Spleen (tissue), 7 donors: ENCODE measurements at regions not wholly inside any gene's neighbourhood (a gene's known extent, or its start where the extent isn't known, plus 50 kb on each side); places are given as distances from the start of the nearest gene placed in this dataset.

ENCODE experiments used
- POLR2A ChIP-seq, 3 donors: fragments of 450-650 bp; IDR thresholded peaks; one replicate each; pipeline ENCODE4 v1.5.1; 2017; ENCODE audit warnings: antibody characterized with exemption in 3 of 3, mild to moderate bottlenecking in 1 of 3
- POLR2AphosphoS5 ChIP-seq, 3 donors: sonication (generic); formaldehyde crosslinking; IDR thresholded peaks; one replicate each; pipeline ENCODE4 v1.5.1; 2017; ENCODE audit warnings: antibody characterized with exemption in 3 of 3
- TF ChIP-seq, protein P1 (sequence below), 11 experiments: fragments of 200-600 bp in 7 of 11; fragments of 450-650 bp in 4 of 11; sonication (generic) in 4 of 11; IDR thresholded peaks in 8 of 11; conservative IDR thresholded peaks in 3 of 11; 1 replicate in 7 of 11; 2 replicates in 4 of 11; pipeline versions ENCODE4 v1.4.0 to v1.8.0; 2016 to 2021; ENCODE audit warnings: antibody characterized with exemption in 11 of 11, inconsistent platforms in 4 of 11, mild to moderate bottlenecking in 1 of 11
- donor health status: DM: no; HTN: no; CAD: no; lungs with moderate emphysema.
- donor health status: DM: no; HTN: no; CAD: no.
- donor health status: DM: no; HTN: no; CAD: no.

GRCh38 chr7:118305671-118306070, 81.2 kb downstream of the ANKRD7 start:
- TF ChIP-seq, protein P1, sequence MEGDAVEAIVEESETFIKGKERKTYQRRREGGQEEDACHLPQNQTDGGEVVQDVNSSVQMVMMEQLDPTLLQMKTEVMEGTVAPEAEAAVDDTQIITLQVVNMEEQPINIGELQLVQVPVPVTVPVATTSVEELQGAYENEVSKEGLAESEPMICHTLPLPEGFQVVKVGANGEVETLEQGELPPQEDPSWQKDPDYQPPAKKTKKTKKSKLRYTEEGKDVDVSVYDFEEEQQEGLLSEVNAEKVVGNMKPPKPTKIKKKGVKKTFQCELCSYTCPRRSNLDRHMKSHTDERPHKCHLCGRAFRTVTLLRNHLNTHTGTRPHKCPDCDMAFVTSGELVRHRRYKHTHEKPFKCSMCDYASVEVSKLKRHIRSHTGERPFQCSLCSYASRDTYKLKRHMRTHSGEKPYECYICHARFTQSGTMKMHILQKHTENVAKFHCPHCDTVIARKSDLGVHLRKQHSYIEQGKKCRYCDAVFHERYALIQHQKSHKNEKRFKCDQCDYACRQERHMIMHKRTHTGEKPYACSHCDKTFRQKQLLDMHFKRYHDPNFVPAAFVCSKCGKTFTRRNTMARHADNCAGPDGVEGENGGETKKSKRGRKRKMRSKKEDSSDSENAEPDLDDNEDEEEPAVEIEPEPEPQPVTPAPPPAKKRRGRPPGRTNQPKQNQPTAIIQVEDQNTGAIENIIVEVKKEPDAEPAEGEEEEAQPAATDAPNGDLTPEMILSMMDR (IDR thresholded peaks at IDR 0.05 in 8 of 11, conservative IDR thresholded peaks at IDR 0.05 in 3 of 11) = no peak
- TF ChIP-seq POLR2A (IDR thresholded peaks at IDR 0.05) (no peak), POLR2AphosphoS5 (IDR thresholded peaks at IDR 0.05) (no peak)
